ENCODE measurements at regions not wholly inside any gene's neighbourhood (a gene's known extent, or its start where the extent isn't known, plus 50 kb on each side); places are given as distances from the start of the nearest gene placed in this dataset.
"Not testable (repeated sequence)": the region's sequence is repeated elsewhere in the genome, so short reads cannot be mapped to it uniquely, and the experiment has no call there.

GRCh38 chr4:188661502-188661901 is 522.3 kb downstream of the TRIML1 start:
- no peak for DNase-seq (ENCODE audit: low spot score)

- no peak for DNase-seq (ENCODE audit: low spot score)
These were observed 524.1 kb downstream of the TRIML1 start for GRCh38 chr4:188663369-188663768.

GRCh38 chr4:188665491-188666457 is 526.5 kb downstream of the TRIML1 start:
- no peak for DNase-seq (ENCODE audit: low spot score)

GRCh38 chr4:188678691-188679090 is 539.5 kb downstream of the TRIML1 start:
- not testable (repeated sequence) for DNase-seq (ENCODE audit: low spot score)

GRCh38 chr4:188680004-188680666 is 540.9 kb downstream of the TRIML1 start:
- DNase-seq (ENCODE audit: low spot score) = no peak

- no peak for DNase-seq (ENCODE audit: low spot score)
These were observed 541.4 kb downstream of the TRIML1 start for GRCh38 chr4:188680667-188681063.

- DNase-seq (ENCODE audit: low spot score) = no peak
These were observed 543.1 kb downstream of the TRIML1 start for GRCh38 chr4:188682321-188682720.

- DNase-seq (ENCODE audit: low spot score) = no peak
These were observed 544.3 kb downstream of the TRIML1 start for GRCh38 chr4:188683571-188683970.

- DNase-seq (ENCODE audit: low spot score) = no peak
These were observed 549.7 kb downstream of the TRIML1 start for GRCh38 chr4:188688956-188689355.

GRCh38 chr4:188691811-188692210 is 552.6 kb downstream of the TRIML1 start:
- DNase-seq (ENCODE audit: low spot score) = no peak

GRCh38 chr4:188695261-188695660 is 556.0 kb downstream of the TRIML1 start:
- no peak for DNase-seq (ENCODE audit: low spot score)

- DNase-seq (ENCODE audit: low spot score) = no peak
These were observed 558.0 kb downstream of the TRIML1 start for GRCh38 chr4:188697243-188697642.

- DNase-seq (ENCODE audit: low spot score) = no peak
These were observed 562.7 kb downstream of the TRIML1 start for GRCh38 chr4:188701952-188702351.

- DNase-seq (ENCODE audit: low spot score) = no peak
These were observed 565.0 kb downstream of the TRIML1 start for GRCh38 chr4:188704288-188704687.

- no peak for DNase-seq (ENCODE audit: low spot score)
These were observed 567.8 kb downstream of the TRIML1 start for GRCh38 chr4:188707036-188707435.

GRCh38 chr4:188714501-188714900 is 575.3 kb downstream of the TRIML1 start:
- peak; percentile 8 for DNase-seq (ENCODE audit: low spot score)

GRCh38 chr4:188714907-188715306 is 575.7 kb downstream of the TRIML1 start:
- DNase-seq (ENCODE audit: low spot score) = peak; percentile 38

GRCh38 chr4:188717661-188718060 is 578.4 kb downstream of the TRIML1 start:
- no peak for DNase-seq (ENCODE audit: low spot score)

GRCh38 chr4:188719794-188720193 is 580.6 kb downstream of the TRIML1 start:
- no peak for DNase-seq (ENCODE audit: low spot score)

- no peak for DNase-seq (ENCODE audit: low spot score)
These were observed 583.7 kb downstream of the TRIML1 start for GRCh38 chr4:188722911-188723310.

GRCh38 chr4:188727746-188728145 is 588.5 kb downstream of the TRIML1 start:
- no peak for DNase-seq (ENCODE audit: low spot score)

GRCh38 chr4:188728359-188728758 is 589.1 kb downstream of the TRIML1 start:
- no peak for DNase-seq (ENCODE audit: low spot score)

- no peak for DNase-seq (ENCODE audit: low spot score)
These were observed 592.9 kb downstream of the TRIML1 start for GRCh38 chr4:188732131-188732530.

Data from AG20443 (cell line).